HCT116 (cell line): ENCODE measurements at regions not wholly inside any gene's neighbourhood (a gene's known extent, or its start where the extent isn't known, plus 50 kb on each side); places are given as distances from the start of the nearest gene placed in this dataset.
A peak's percentile ranks its signal among the peaks of the same experiment; 100 is the strongest.

Experiments
- ATAC-seq: fragments of 200-7000 bp; cut with Tn5 transposase; 2 replicates; pipeline ENCODE4 v1.9.1; 2020; ENCODE audit warnings: mild to moderate bottlenecking, moderate library complexity
- BruUV-seq: library from RNA; stranded (reverse); fragments of 400-500 nt; replicated peaks from 2 replicates; lab custom pipeline; 2021; lab: Mats Ljungman, UMichigan
- CTCF ChIA-PET: fragments of 300-600 bp; sonication (Branson Sonifier 250); formaldehyde crosslinking; loops from one replicate; lab custom pipeline; 2021; ENCODE audit warnings: antibody characterized with exemption; lab: Charles Lee
- POLR2A ChIA-PET: fragments of 300-600, 350-600 bp; sonication (Branson Sonifier 250); formaldehyde crosslinking; loops from one replicate; lab custom pipeline; 2021; ENCODE audit warnings: antibody characterized with exemption; lab: Charles Lee
- RAD21 ChIA-PET, 2 experiments: fragments of 300-600 bp; sonication (Branson Sonifier 250); formaldehyde crosslinking; loops; one replicate each; lab custom pipeline; 2023; ENCODE audit warnings: low total read pairs in 2 of 2; ENCODE audit not compliant: uncharacterized antibody in 2 of 2, unreplicated experiment in 2 of 2, low non-redundant PET in 1 of 2; lab: Charles Lee
- DNase-seq: peaks from one replicate; pipeline ENCODE4 v3.0.0-alpha.2; 2010; ENCODE audit warnings: low read depth, low spot score
- H2AFZ ChIP-seq: fragments of 200-600 bp; shearing (Covaris generic), sonication (generic); 2 replicates; pipeline ENCODE4 v1.6.1; 2017; ENCODE audit warnings: low read depth, mixed run types, mixed read lengths, antibody characterized with exemption, low read length; ENCODE audit not compliant: poor library complexity, severe bottlenecking
- H3K27ac ChIP-seq: 2 replicates; pipeline ENCODE4 v1.5.1; 2012; ENCODE audit warnings: low read depth, low read length
- H3K27me3 ChIP-seq: fragments of 200-600 bp; sonication (generic); 2 replicates; pipeline ENCODE4 v1.6.1; 2016; ENCODE audit warnings: mixed run types, low read length, mixed read lengths; ENCODE audit not compliant: insufficient read depth
- H3K36me3 ChIP-seq, 2 experiments: fragments of 200-500 bp in 1 of 2; fragments of 200-600 bp in 1 of 2; sonication (Bioruptor generic) in 1 of 2; sonication (generic) in 1 of 2; 2 replicates each; pipeline versions ENCODE4 v1.5.1 to v1.6.1; 2014 to 2016; ENCODE audit warnings: low read length in 2 of 2, inconsistent platforms in 1 of 2, mixed read lengths in 1 of 2, mixed run types in 1 of 2; ENCODE audit not compliant: insufficient read depth in 2 of 2, control insufficient read depth in 1 of 2
- H3K4me1 ChIP-seq, 2 experiments: fragments of 200-600 bp in 1 of 2; sonication (generic) in 1 of 2; 2 replicates each; pipeline versions ENCODE4 v1.5.1 to v1.6.1; 2012 to 2017; ENCODE audit warnings: low read length in 2 of 2, inconsistent platforms in 1 of 2, mild to moderate bottlenecking in 1 of 2, mixed read lengths in 1 of 2, mixed run types in 1 of 2, moderate library complexity in 1 of 2; ENCODE audit not compliant: insufficient read depth in 2 of 2, control insufficient read depth in 1 of 2
- H3K4me2 ChIP-seq: fragments of 200-600 bp; sonication (generic); 2 replicates; pipeline ENCODE4 v1.6.1; 2017; ENCODE audit warnings: mixed run types, low read length, mixed read lengths
- H3K4me3 ChIP-seq, 2 experiments: fragments of 200-600 bp in 1 of 2; sonication (generic) in 1 of 2; replicated peaks in 1 of 2; 2 replicates each; pipeline ENCODE4 v1.5.1; 2011 to 2016; ENCODE audit warnings: low read length in 2 of 2, control low read depth in 1 of 2, low read depth in 1 of 2, mild to moderate bottlenecking in 1 of 2, mixed read lengths in 1 of 2, mixed run types in 1 of 2
- H3K79me2 ChIP-seq: fragments of 200-600 bp; sonication (generic); 2 replicates; pipeline ENCODE4 v1.6.1; 2017; ENCODE audit warnings: mild to moderate bottlenecking, mixed run types, low read length, moderate library complexity, mixed read lengths; ENCODE audit not compliant: insufficient read depth
- H3K9ac ChIP-seq: fragments of 200-600 bp; sonication (generic); 2 replicates; pipeline ENCODE4 v1.6.1; 2016; ENCODE audit warnings: low read length, mixed read lengths
- H3K9me2 ChIP-seq: fragments of 200-600 bp; sonication (generic), shearing (Covaris generic); 2 replicates; pipeline ENCODE4 v1.6.1; 2017; ENCODE audit warnings: mixed run types, mild to moderate bottlenecking, moderate library complexity; ENCODE audit not compliant: insufficient read depth
- H3K9me3 ChIP-seq, 2 experiments: fragments of 200-500 bp in 1 of 2; fragments of 200-600 bp in 1 of 2; sonication (Bioruptor generic) in 1 of 2; sonication (generic) in 1 of 2; 2 replicates each; pipeline ENCODE4 v1.6.1; 2014 to 2017; ENCODE audit warnings: low read length in 2 of 2, mixed read lengths in 2 of 2, inconsistent platforms in 1 of 2, low read depth in 1 of 2, mild to moderate bottlenecking in 1 of 2, mixed run types in 1 of 2, moderate library complexity in 1 of 2; ENCODE audit not compliant: control insufficient read depth in 1 of 2, insufficient read depth in 1 of 2
- H4K20me1 ChIP-seq: fragments of 200-600 bp; sonication (generic), shearing (Covaris generic); 2 replicates; pipeline ENCODE4 v1.6.1; 2017; ENCODE audit warnings: mixed run types, mild to moderate bottlenecking, moderate library complexity; ENCODE audit not compliant: insufficient read depth
- CEBPB ChIP-seq: IDR thresholded peaks from 2 replicates; pipeline ENCODE4 v1.6.1; 2012; ENCODE audit warnings: low read depth
- EGR1 ChIP-seq: IDR thresholded peaks from 2 replicates; pipeline ENCODE4 v1.6.1; 2012; ENCODE audit warnings: low read depth
- ELF1 ChIP-seq: IDR thresholded peaks from 2 replicates; pipeline ENCODE4 v1.6.1; 2012; ENCODE audit warnings: low read depth, borderline replicate concordance
- EZH2phosphoT487 ChIP-seq: fragments of 200-600 bp; IDR thresholded peaks from 2 replicates; pipeline ENCODE4 v1.6.1; 2018; ENCODE audit warnings: antibody characterized with exemption, borderline replicate concordance
- FOSL1 ChIP-seq: IDR thresholded peaks from 2 replicates; pipeline ENCODE4 v1.6.1; 2012; ENCODE audit warnings: low read depth
- JUND ChIP-seq: IDR thresholded peaks from 2 replicates; pipeline ENCODE4 v1.6.1; 2012
- POLR2A ChIP-seq: IDR thresholded peaks from 2 replicates; pipeline ENCODE4 v1.7.0; 2011; ENCODE audit warnings: borderline replicate concordance; ENCODE audit not compliant: insufficient read depth, insufficient read length; ENCODE audit errors: extremely low read depth
- POLR2AphosphoS5 ChIP-seq: IDR thresholded peaks from 2 replicates; pipeline ENCODE4 v1.6.1; 2011; ENCODE audit warnings: mild to moderate bottlenecking, low read depth, low read length, moderate library complexity
- SIN3A ChIP-seq: IDR thresholded peaks from 2 replicates; pipeline ENCODE4 v1.6.1; 2012; ENCODE audit warnings: low read depth
- SP1 ChIP-seq: IDR thresholded peaks from 2 replicates; pipeline ENCODE4 v1.6.1; 2012; ENCODE audit warnings: low read depth
- SRF ChIP-seq: IDR thresholded peaks from 2 replicates; pipeline ENCODE4 v1.6.1; 2012; ENCODE audit warnings: low read depth
- TCF7L2 ChIP-seq: IDR thresholded peaks from 2 replicates; pipeline ENCODE4 v1.7.0; 2011; ENCODE audit warnings: borderline replicate concordance, inconsistent platforms; ENCODE audit not compliant: insufficient read depth, insufficient read length; ENCODE audit errors: extremely low read depth
- YY1 ChIP-seq: IDR thresholded peaks from 2 replicates; pipeline ENCODE4 v1.6.1; 2011; ENCODE audit warnings: low read length, low read depth, moderate library complexity, mild to moderate bottlenecking; ENCODE audit not compliant: insufficient replicate concordance; ENCODE audit errors: extremely low read depth
- ZFX ChIP-seq: fragments of 450-650 bp; IDR thresholded peaks from 2 replicates; pipeline ENCODE4 v1.6.1; 2017
- ZNF274 ChIP-seq: fragments of 200-500 bp; sonication (Bioruptor generic); IDR thresholded peaks from 2 replicates; pipeline ENCODE4 v1.6.1; 2014; ENCODE audit warnings: mild to moderate bottlenecking, low read depth, low read length, inconsistent platforms
- intact Hi-C: fragments of 100-400 bp; cut with micrococcal nuclease; formaldehyde crosslinking; loops from 2 replicates; pipeline ENCODE4 v1.10.0; 2022
- TF ChIP-seq, protein P1 (sequence below): IDR thresholded peaks from 2 replicates; pipeline ENCODE4 v1.6.1; 2011; ENCODE audit warnings: mild to moderate bottlenecking, low read length, moderate library complexity; ENCODE audit not compliant: insufficient replicate concordance; ENCODE audit errors: extremely low read depth
- TF ChIP-seq, protein P2 (sequence below): IDR thresholded peaks from 2 replicates; pipeline ENCODE4 v1.6.1; 2012
- TF ChIP-seq, protein P3 (sequence below): IDR thresholded peaks from 2 replicates; pipeline ENCODE4 v1.6.1; 2012; ENCODE audit warnings: low read depth
- TF ChIP-seq, protein P4 (sequence below), 3 experiments: fragments of 200-600 bp in 1 of 3; sonication (generic) in 1 of 3; IDR thresholded peaks in 2 of 3; conservative IDR thresholded peaks in 1 of 3; 2 replicates each; pipeline ENCODE4 v1.5.1; 2012 to 2017; ENCODE audit warnings: low read depth in 2 of 3, low read length in 2 of 3, antibody characterized with exemption in 1 of 3, borderline replicate concordance in 1 of 3, control low read depth in 1 of 3, mild to moderate bottlenecking in 1 of 3, mixed read lengths in 1 of 3, mixed run types in 1 of 3, moderate library complexity in 1 of 3; ENCODE audit not compliant: insufficient read depth in 1 of 3

DNA sequence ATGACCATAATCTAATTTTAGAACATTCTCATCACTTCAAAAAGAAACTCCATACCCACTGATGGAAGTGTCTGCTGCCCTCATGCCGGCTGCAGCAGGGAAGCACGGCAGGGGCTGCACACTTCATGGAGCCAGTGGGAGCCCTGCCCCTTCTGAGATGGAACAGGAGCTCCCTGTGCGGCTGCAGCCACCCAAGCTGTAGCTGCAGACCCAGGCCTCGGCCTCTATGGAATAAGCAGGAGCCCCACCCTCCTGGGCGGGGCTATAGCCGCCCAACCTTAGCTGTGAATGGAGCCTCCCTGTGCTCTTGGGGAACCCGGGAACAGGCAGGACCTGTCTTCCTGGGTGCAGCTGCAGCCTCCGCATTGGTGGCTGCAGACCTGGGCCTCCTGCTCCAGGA is 128.5 kb downstream of the NUDT12 start:
- Histone ChIP-seq H2AFZ (peak overlapping the region; percentile 92), H3K9ac (no peak overlapping the region), H3K9me2 (no peaks in the 10 kb centered on the region), H3K9me3 (no peaks in the 10 kb centered on the region), H4K20me1 (no peaks in the 10 kb centered on the region), H3K36me3 (no peaks in the 10 kb centered on the region), H3K4me2 (peak overlapping the region; percentile 41), H3K79me2 (no peaks in the 10 kb centered on the region), H3K27me3 (no peaks in the 10 kb centered on the region), H3K4me1 (peaks cover 0 to 7% of the 10 kb centered on the region in 2 experiments; a peak in 1 of 4 replicates), H3K4me3 (no peak overlapping the region), H3K27ac (no peak overlapping the region)
- DNase-seq (no peak), ATAC-seq (peak; percentile 100)
- no TSS peak for BruUV-seq
- ChIA-PET CTCF (no interaction called here), RAD21 (no interaction called here), POLR2A (no interaction called here)
- TF ChIP-seq POLR2AphosphoS5, result no peak
- no peak for TF ChIP-seq POLR2A
- no peak for TF ChIP-seq ZNF274
- no peak for TF ChIP-seq ZFX
- no peak for TF ChIP-seq JUND
- TF ChIP-seq, protein P1, sequence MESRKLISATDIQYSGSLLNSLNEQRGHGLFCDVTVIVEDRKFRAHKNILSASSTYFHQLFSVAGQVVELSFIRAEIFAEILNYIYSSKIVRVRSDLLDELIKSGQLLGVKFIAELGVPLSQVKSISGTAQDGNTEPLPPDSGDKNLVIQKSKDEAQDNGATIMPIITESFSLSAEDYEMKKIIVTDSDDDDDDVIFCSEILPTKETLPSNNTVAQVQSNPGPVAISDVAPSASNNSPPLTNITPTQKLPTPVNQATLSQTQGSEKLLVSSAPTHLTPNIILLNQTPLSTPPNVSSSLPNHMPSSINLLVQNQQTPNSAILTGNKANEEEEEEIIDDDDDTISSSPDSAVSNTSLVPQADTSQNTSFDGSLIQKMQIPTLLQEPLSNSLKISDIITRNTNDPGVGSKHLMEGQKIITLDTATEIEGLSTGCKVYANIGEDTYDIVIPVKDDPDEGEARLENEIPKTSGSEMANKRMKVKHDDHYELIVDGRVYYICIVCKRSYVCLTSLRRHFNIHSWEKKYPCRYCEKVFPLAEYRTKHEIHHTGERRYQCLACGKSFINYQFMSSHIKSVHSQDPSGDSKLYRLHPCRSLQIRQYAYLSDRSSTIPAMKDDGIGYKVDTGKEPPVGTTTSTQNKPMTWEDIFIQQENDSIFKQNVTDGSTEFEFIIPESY, result no peak
- TF ChIP-seq SRF, result no peak
- TF ChIP-seq, protein P2, sequence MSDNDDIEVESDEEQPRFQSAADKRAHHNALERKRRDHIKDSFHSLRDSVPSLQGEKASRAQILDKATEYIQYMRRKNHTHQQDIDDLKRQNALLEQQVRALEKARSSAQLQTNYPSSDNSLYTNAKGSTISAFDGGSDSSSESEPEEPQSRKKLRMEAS, result no peak
- TF ChIP-seq ELF1, result no peak
- TF ChIP-seq FOSL1, result no peak
- TF ChIP-seq, protein P3, sequence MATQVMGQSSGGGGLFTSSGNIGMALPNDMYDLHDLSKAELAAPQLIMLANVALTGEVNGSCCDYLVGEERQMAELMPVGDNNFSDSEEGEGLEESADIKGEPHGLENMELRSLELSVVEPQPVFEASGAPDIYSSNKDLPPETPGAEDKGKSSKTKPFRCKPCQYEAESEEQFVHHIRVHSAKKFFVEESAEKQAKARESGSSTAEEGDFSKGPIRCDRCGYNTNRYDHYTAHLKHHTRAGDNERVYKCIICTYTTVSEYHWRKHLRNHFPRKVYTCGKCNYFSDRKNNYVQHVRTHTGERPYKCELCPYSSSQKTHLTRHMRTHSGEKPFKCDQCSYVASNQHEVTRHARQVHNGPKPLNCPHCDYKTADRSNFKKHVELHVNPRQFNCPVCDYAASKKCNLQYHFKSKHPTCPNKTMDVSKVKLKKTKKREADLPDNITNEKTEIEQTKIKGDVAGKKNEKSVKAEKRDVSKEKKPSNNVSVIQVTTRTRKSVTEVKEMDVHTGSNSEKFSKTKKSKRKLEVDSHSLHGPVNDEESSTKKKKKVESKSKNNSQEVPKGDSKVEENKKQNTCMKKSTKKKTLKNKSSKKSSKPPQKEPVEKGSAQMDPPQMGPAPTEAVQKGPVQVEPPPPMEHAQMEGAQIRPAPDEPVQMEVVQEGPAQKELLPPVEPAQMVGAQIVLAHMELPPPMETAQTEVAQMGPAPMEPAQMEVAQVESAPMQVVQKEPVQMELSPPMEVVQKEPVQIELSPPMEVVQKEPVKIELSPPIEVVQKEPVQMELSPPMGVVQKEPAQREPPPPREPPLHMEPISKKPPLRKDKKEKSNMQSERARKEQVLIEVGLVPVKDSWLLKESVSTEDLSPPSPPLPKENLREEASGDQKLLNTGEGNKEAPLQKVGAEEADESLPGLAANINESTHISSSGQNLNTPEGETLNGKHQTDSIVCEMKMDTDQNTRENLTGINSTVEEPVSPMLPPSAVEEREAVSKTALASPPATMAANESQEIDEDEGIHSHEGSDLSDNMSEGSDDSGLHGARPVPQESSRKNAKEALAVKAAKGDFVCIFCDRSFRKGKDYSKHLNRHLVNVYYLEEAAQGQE, result no peak
- TF ChIP-seq TCF7L2, result no peak
- no peak for TF ChIP-seq EGR1
- TF ChIP-seq YY1, result no peak
- TF ChIP-seq, protein P4, sequence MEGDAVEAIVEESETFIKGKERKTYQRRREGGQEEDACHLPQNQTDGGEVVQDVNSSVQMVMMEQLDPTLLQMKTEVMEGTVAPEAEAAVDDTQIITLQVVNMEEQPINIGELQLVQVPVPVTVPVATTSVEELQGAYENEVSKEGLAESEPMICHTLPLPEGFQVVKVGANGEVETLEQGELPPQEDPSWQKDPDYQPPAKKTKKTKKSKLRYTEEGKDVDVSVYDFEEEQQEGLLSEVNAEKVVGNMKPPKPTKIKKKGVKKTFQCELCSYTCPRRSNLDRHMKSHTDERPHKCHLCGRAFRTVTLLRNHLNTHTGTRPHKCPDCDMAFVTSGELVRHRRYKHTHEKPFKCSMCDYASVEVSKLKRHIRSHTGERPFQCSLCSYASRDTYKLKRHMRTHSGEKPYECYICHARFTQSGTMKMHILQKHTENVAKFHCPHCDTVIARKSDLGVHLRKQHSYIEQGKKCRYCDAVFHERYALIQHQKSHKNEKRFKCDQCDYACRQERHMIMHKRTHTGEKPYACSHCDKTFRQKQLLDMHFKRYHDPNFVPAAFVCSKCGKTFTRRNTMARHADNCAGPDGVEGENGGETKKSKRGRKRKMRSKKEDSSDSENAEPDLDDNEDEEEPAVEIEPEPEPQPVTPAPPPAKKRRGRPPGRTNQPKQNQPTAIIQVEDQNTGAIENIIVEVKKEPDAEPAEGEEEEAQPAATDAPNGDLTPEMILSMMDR (IDR thresholded peaks at IDR 0.05 in 2 of 3, conservative IDR thresholded peaks at IDR 0.05 in 1 of 3; ENCODE audit: borderline replicate concordance in 1 of 3, insufficient read depth in 1 of 3, low read depth in 2 of 3, low read length in 2 of 3), result no peak
- no peak for TF ChIP-seq SIN3A
- no peak for TF ChIP-seq EZH2phosphoT487
- no peak for TF ChIP-seq CEBPB
- no peak for TF ChIP-seq SP1
- intact Hi-C loops, result no loop called here
